ENCODE measurements at regions not wholly inside any gene's neighbourhood (a gene's known extent, or its start where the extent isn't known, plus 50 kb on each side); places are given as distances from the start of the nearest gene placed in this dataset.

DNA sequence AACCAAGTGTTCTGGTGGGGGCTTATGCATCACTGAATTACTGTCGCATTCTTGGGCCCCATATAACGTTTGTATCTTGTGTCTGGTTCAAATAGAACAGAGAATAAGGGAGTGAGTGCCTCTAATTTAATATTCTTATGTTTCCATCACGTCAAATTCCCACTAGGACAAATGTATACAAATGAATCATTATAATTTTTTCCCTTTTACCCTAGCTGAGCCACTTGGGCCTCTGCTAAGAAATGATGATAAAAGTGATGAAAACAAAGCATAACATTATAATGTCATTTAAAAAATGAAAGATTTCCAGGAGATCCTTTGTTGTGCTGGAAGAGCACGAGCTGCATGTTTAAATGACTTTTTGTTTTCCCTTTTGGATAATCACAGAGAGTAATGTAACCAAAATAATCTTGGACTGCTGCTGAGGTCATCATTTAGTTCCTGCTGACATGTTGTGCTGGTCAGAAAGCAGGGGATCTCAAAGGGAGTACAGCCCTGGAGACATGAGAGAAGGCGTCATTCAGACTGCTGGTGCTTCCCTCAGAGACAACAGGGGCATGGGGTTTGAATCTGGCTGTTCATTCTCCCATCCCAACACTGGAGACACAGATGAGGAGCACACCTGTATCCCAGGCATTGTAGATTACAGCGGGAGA, 105.1 kb upstream of the SCOC start:
- no peak for ATAC-seq
- Histone ChIP-seq H3K9me3 (ENCODE audit: control insufficient read depth, insufficient read depth, low read length) (no peaks in the 10 kb centered on the region), H3K4me3 (ENCODE audit: low read length) (no peak overlapping the region), H3K27ac (ENCODE audit: low read length) (no peak overlapping the region), H3K4me1 (ENCODE audit: control insufficient read depth, insufficient read depth, low read length) (no peaks in the 10 kb centered on the region), H3K27me3 (ENCODE audit: control insufficient read depth, insufficient read depth, low read length) (no peaks in the 10 kb centered on the region), H3K36me3 (ENCODE audit: control insufficient read depth, insufficient read depth, low read length) (no peaks in the 10 kb centered on the region)
- TF ChIP-seq, protein P1, sequence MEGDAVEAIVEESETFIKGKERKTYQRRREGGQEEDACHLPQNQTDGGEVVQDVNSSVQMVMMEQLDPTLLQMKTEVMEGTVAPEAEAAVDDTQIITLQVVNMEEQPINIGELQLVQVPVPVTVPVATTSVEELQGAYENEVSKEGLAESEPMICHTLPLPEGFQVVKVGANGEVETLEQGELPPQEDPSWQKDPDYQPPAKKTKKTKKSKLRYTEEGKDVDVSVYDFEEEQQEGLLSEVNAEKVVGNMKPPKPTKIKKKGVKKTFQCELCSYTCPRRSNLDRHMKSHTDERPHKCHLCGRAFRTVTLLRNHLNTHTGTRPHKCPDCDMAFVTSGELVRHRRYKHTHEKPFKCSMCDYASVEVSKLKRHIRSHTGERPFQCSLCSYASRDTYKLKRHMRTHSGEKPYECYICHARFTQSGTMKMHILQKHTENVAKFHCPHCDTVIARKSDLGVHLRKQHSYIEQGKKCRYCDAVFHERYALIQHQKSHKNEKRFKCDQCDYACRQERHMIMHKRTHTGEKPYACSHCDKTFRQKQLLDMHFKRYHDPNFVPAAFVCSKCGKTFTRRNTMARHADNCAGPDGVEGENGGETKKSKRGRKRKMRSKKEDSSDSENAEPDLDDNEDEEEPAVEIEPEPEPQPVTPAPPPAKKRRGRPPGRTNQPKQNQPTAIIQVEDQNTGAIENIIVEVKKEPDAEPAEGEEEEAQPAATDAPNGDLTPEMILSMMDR (IDR thresholded peaks at IDR 0.05), result no peak
- WGBS (ENCODE audit: insufficient coverage), result 91% methylated on average over 4 of the region's 6 CpGs
- no peak for DNase-seq
- Mint-ChIP-seq H3K9me3 (no peaks in the 10 kb centered on the region), H3K27me3 (ENCODE audit: low read depth in 2 of 2) (peaks cover 3 to 13% of the 10 kb centered on the region in 2 donors), H3K27ac (no peak overlapping the region), H3K4me3 (no peak overlapping the region), H3K36me3 (no peaks in the 10 kb centered on the region), H3K4me1 (no peaks in the 10 kb centered on the region)
- intact Hi-C loops (cut with micrococcal nuclease), result no loop called here

DNA sequence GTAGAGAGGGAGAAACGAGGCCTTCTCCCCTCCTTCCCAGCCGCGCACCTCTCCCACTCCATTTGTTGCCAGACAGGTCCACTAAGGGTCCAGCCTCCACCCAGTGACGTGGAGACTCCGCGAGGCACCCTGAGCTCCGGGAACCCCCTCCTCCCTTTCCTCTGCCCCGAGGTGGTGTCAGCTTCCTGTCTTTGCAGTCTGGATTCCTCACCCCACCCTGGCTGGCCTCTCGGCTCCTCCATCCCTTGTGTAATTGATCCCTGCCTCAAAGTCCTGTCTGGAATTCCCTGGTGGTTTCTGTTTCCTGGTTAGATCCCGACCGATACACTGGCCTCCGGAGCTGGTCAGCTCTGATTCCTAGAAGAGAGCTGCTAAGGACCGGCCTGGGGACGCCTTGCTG, 105.9 kb upstream of the SCOC start:
- Histone ChIP-seq H3K9me3 (ENCODE audit: control insufficient read depth, insufficient read depth, low read length) (no peaks in the 10 kb centered on the region), H3K4me3 (ENCODE audit: low read length) (no peak overlapping the region), H3K27ac (ENCODE audit: low read length) (no peak overlapping the region), H3K27me3 (ENCODE audit: control insufficient read depth, insufficient read depth, low read length) (no peaks in the 10 kb centered on the region), H3K4me1 (ENCODE audit: control insufficient read depth, insufficient read depth, low read length) (no peaks in the 10 kb centered on the region), H3K36me3 (ENCODE audit: control insufficient read depth, insufficient read depth, low read length) (no peaks in the 10 kb centered on the region)
- Mint-ChIP-seq H3K4me1 (no peaks in the 10 kb centered on the region), H3K27ac (no peak overlapping the region), H3K4me3 (no peak overlapping the region), H3K9me3 (no peaks in the 10 kb centered on the region), H3K36me3 (no peaks in the 10 kb centered on the region), H3K27me3 (ENCODE audit: low read depth in 2 of 2) (peaks cover 3 to 16% of the 10 kb centered on the region in 2 donors)
- intact Hi-C loops (cut with micrococcal nuclease), result no loop called here
- ATAC-seq, result no peak
- TF ChIP-seq, protein P1 (IDR thresholded peaks at IDR 0.05), result no peak
- 87% methylated on average over 13 of the region's 14 CpGs for WGBS (ENCODE audit: insufficient coverage)
- DNase-seq, result no peak

DNA sequence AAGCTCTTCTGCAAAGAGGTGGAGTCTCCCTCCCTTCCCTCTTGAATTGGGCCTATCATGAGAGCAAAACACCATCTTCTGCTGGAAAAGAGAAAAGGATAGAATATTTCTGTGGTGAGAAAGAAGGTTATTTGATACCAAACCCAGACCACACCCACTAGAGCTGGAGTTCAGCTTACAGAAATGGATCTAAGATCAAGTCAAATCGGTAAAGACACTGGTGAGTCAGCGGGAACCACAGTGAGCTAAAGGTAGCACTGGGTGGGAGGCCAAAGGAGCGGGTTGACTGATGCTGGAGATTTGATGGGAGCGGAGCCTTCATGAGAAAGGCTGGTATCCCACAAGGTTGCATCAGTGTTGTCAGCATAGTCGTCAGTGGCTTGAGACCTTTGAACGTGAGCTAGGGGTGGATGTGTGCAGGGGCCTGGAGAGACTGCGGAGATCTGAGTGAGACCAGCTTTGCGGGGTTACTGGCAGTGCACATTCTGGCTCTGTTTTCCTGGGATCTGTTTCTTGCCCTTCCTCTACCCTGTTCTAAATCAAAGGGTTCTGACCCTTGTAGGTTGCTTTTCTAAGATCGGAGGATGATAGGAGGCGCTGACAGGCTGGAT, 106.4 kb upstream of the SCOC start:
- DNase-seq (no peak), ATAC-seq (no peak)
- no peak overlapping the region for H3K4me3 Mint-ChIP-seq
- TF ChIP-seq, protein P1 (IDR thresholded peaks at IDR 0.05), result no peak
- no peaks in the 10 kb centered on the region for H3K36me3 Mint-ChIP-seq
- Histone ChIP-seq H3K4me3 (ENCODE audit: low read length) (no peak overlapping the region), H3K4me1 (ENCODE audit: control insufficient read depth, insufficient read depth, low read length) (no peaks in the 10 kb centered on the region), H3K36me3 (ENCODE audit: control insufficient read depth, insufficient read depth, low read length) (no peaks in the 10 kb centered on the region), H3K27me3 (ENCODE audit: control insufficient read depth, insufficient read depth, low read length) (no peaks in the 10 kb centered on the region), H3K27ac (ENCODE audit: low read length) (no peak overlapping the region), H3K9me3 (ENCODE audit: control insufficient read depth, insufficient read depth, low read length) (no peaks in the 10 kb centered on the region)
- no peak overlapping the region for H3K27ac Mint-ChIP-seq
- H3K9me3 Mint-ChIP-seq, result no peaks in the 10 kb centered on the region
- no peaks in the 10 kb centered on the region for H3K4me1 Mint-ChIP-seq
- H3K27me3 Mint-ChIP-seq (ENCODE audit: low read depth in 2 of 2), result peaks cover 3 to 16% of the 10 kb centered on the region in 2 donors
- 87% methylated on average over 8 of the region's 10 CpGs for WGBS (ENCODE audit: insufficient coverage)
- intact Hi-C loops (cut with micrococcal nuclease), result no loop called here

DNA sequence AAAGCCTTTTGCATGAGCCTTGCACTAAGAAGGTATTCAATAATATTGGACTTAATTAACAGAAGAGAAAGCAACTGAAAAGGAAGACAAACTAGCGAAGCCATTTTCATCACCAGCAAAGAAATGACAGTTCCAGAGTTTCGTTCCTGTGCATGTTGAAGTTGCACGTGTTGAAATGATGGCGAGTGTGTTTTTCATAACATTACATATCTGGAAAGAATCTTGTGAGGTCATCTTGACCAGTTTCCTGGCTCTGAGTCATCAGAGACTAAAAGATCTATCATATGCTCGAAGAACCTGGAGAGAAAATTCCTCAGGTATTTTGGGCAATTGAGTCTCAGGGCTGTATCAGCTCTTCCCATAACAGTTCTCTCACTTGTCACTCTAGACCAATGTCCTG, 106.2 kb upstream of the MAML3 start:
- Mint-ChIP-seq H3K9me3 (no peaks in the 10 kb centered on the region), H3K27ac (no peak overlapping the region), H3K4me3 (no peak overlapping the region), H3K4me1 (no peaks in the 10 kb centered on the region), H3K36me3 (no peaks in the 10 kb centered on the region), H3K27me3 (ENCODE audit: low read depth in 2 of 2) (peaks cover 10 to 16% of the 10 kb centered on the region in 2 donors)
- Histone ChIP-seq H3K36me3 (ENCODE audit: control insufficient read depth, insufficient read depth, low read length) (no peaks in the 10 kb centered on the region), H3K9me3 (ENCODE audit: control insufficient read depth, insufficient read depth, low read length) (no peaks in the 10 kb centered on the region), H3K27ac (ENCODE audit: low read length) (no peak overlapping the region), H3K27me3 (ENCODE audit: control insufficient read depth, insufficient read depth, low read length) (no peaks in the 10 kb centered on the region), H3K4me1 (ENCODE audit: control insufficient read depth, insufficient read depth, low read length) (no peaks in the 10 kb centered on the region), H3K4me3 (ENCODE audit: low read length) (no peak overlapping the region)
- intact Hi-C loops (cut with micrococcal nuclease), result no loop called here
- DNase-seq, result no peak
- ATAC-seq, result no peak
- TF ChIP-seq, protein P1 (IDR thresholded peaks at IDR 0.05), result no peak
- 82% methylated on average over 5 of the region's 5 CpGs for WGBS (ENCODE audit: insufficient coverage)

All from natural killer cell (primary cell).